ENCODE measurements at regions not wholly inside any gene's neighbourhood (a gene's known extent, or its start where the extent isn't known, plus 50 kb on each side); places are given as distances from the start of the nearest gene placed in this dataset.

- Histone ChIP-seq H3K27ac (ENCODE audit: insufficient read depth in 1 of 2, low read depth in 1 of 2, low read length in 2 of 2, poor library complexity in 1 of 2, severe bottlenecking in 2 of 2) (no peak overlapping the region), H3K4me3 (ENCODE audit: control insufficient read depth in 1 of 7, extremely low read depth in 1 of 7, insufficient read depth in 4 of 7, low read depth in 2 of 7, low read length in 6 of 7) (no peak overlapping the region), H3K4me1 (ENCODE audit: control extremely low read depth in 1 of 4, control insufficient read depth in 4 of 4, insufficient read depth in 4 of 4, low read length in 3 of 4) (no peaks in the 10 kb centered on the region), H3K36me3 (ENCODE audit: control insufficient read depth in 4 of 4, insufficient read depth in 4 of 4, low read length in 3 of 4) (no peaks in the 10 kb centered on the region), H3K9me3 (ENCODE audit: control extremely low read depth in 1 of 5, control insufficient read depth in 4 of 5, insufficient read depth in 2 of 5, low read depth in 1 of 5, low read length in 4 of 5) (no peaks in the 10 kb centered on the region), H3K27me3 (replicated peaks in 2 of 5; ENCODE audit: control insufficient read depth in 4 of 5, insufficient read depth in 5 of 5, low read length in 4 of 5) (no peaks in the 10 kb centered on the region)
- ChIA-PET POLR2A (no interaction called here), CTCF (no interaction called here)
- no peak for DNase-seq
- WGBS (ENCODE audit: insufficient coverage), result 62% methylated on average over 2 of the region's 2 CpGs
Measured at GRCh38 chr2:198788676-198789075, 669.1 kb downstream of the SATB2 start.

- Histone ChIP-seq H3K27me3 (replicated peaks in 2 of 5; ENCODE audit: control insufficient read depth in 4 of 5, insufficient read depth in 5 of 5, low read length in 4 of 5) (no peaks in the 10 kb centered on the region), H3K4me1 (ENCODE audit: control extremely low read depth in 1 of 4, control insufficient read depth in 4 of 4, insufficient read depth in 4 of 4, low read length in 3 of 4) (no peaks in the 10 kb centered on the region), H3K27ac (ENCODE audit: insufficient read depth in 1 of 2, low read depth in 1 of 2, low read length in 2 of 2, poor library complexity in 1 of 2, severe bottlenecking in 2 of 2) (no peak overlapping the region), H3K9me3 (ENCODE audit: control extremely low read depth in 1 of 5, control insufficient read depth in 4 of 5, insufficient read depth in 2 of 5, low read depth in 1 of 5, low read length in 4 of 5) (no peaks in the 10 kb centered on the region), H3K36me3 (ENCODE audit: control insufficient read depth in 4 of 4, insufficient read depth in 4 of 4, low read length in 3 of 4) (no peaks in the 10 kb centered on the region), H3K4me3 (ENCODE audit: control insufficient read depth in 1 of 7, extremely low read depth in 1 of 7, insufficient read depth in 4 of 7, low read depth in 2 of 7, low read length in 6 of 7) (no peak overlapping the region)
- DNase-seq, result no peak
- ChIA-PET POLR2A (no interaction called here), CTCF (no interaction called here)
- WGBS (ENCODE audit: insufficient coverage), result 93% methylated on average over 2 of the region's 3 CpGs
Measured at GRCh38 chr2:198782734-198783133, 675.0 kb downstream of the SATB2 start.

GRCh38 chr2:198776616-198777406 lies 680.9 kb downstream of the SATB2 start:
- no peaks in the 10 kb centered on the region for H3K4me1 ChIP-seq (ENCODE audit: control extremely low read depth in 1 of 4, control insufficient read depth in 4 of 4, insufficient read depth in 4 of 4, low read length in 3 of 4)
- H3K9me3 ChIP-seq (ENCODE audit: control extremely low read depth in 1 of 5, control insufficient read depth in 4 of 5, insufficient read depth in 2 of 5, low read depth in 1 of 5, low read length in 4 of 5), result no peaks in the 10 kb centered on the region
- no peak for DNase-seq
- POLR2A ChIA-PET, result no interaction called here
- CTCF ChIA-PET, result no interaction called here
- H3K27me3 ChIP-seq (replicated peaks in 2 of 5; ENCODE audit: control insufficient read depth in 4 of 5, insufficient read depth in 5 of 5, low read length in 4 of 5), result no peaks in the 10 kb centered on the region
- no peaks in the 10 kb centered on the region for H3K36me3 ChIP-seq (ENCODE audit: control insufficient read depth in 4 of 4, insufficient read depth in 4 of 4, low read length in 3 of 4)
- 100% methylated on average over 1 of the region's 6 CpGs for WGBS (ENCODE audit: insufficient coverage)
- H3K4me3 ChIP-seq (ENCODE audit: control insufficient read depth in 1 of 7, extremely low read depth in 1 of 7, insufficient read depth in 4 of 7, low read depth in 2 of 7, low read length in 6 of 7), result no peak overlapping the region
- no peak overlapping the region for H3K27ac ChIP-seq (ENCODE audit: insufficient read depth in 1 of 2, low read depth in 1 of 2, low read length in 2 of 2, poor library complexity in 1 of 2, severe bottlenecking in 2 of 2)

- H3K36me3 ChIP-seq (ENCODE audit: control insufficient read depth in 4 of 4, insufficient read depth in 4 of 4, low read length in 3 of 4), result no peaks in the 10 kb centered on the region
- ChIA-PET POLR2A (no interaction called here), CTCF (no interaction called here)
- no peak overlapping the region for H3K4me3 ChIP-seq (ENCODE audit: control insufficient read depth in 1 of 7, extremely low read depth in 1 of 7, insufficient read depth in 4 of 7, low read depth in 2 of 7, low read length in 6 of 7)
- no peaks in the 10 kb centered on the region for H3K9me3 ChIP-seq (ENCODE audit: control extremely low read depth in 1 of 5, control insufficient read depth in 4 of 5, insufficient read depth in 2 of 5, low read depth in 1 of 5, low read length in 4 of 5)
- 70% methylated on average over 3 of the region's 5 CpGs for WGBS (ENCODE audit: insufficient coverage)
- H3K4me1 ChIP-seq (ENCODE audit: control extremely low read depth in 1 of 4, control insufficient read depth in 4 of 4, insufficient read depth in 4 of 4, low read length in 3 of 4), result no peaks in the 10 kb centered on the region
- DNase-seq, result no peak
- H3K27ac ChIP-seq (ENCODE audit: insufficient read depth in 1 of 2, low read depth in 1 of 2, low read length in 2 of 2, poor library complexity in 1 of 2, severe bottlenecking in 2 of 2), result no peak overlapping the region
- no peaks in the 10 kb centered on the region for H3K27me3 ChIP-seq (replicated peaks in 2 of 5; ENCODE audit: control insufficient read depth in 4 of 5, insufficient read depth in 5 of 5, low read length in 4 of 5)
Measured at GRCh38 chr2:198775737-198776136, 682.0 kb downstream of the SATB2 start.

GRCh38 chr2:198774576-198774975 lies 683.2 kb downstream of the SATB2 start:
- WGBS (ENCODE audit: insufficient coverage), result 40% methylated on average over 1 of the region's 2 CpGs
- POLR2A ChIA-PET, result no interaction called here
- H3K4me1 ChIP-seq (ENCODE audit: control extremely low read depth in 1 of 4, control insufficient read depth in 4 of 4, insufficient read depth in 4 of 4, low read length in 3 of 4), result no peaks in the 10 kb centered on the region

GRCh38 chr2:198767694-198768093 lies 690.0 kb downstream of the SATB2 start:
- H3K9me3 ChIP-seq (ENCODE audit: control extremely low read depth in 1 of 5, control insufficient read depth in 4 of 5, insufficient read depth in 2 of 5, low read depth in 1 of 5, low read length in 4 of 5), result no peaks in the 10 kb centered on the region

More at GRCh38 chr2:198774576-198774975, 683.2 kb downstream of the SATB2 start:
- no peak for DNase-seq
- CTCF ChIA-PET, result interaction anchor here (1.4 kb wide), 1 partner anchor 16 kb away, joined by 3 read pairs; no protein-coding TSS in a partner anchor
- Histone ChIP-seq H3K27ac (ENCODE audit: insufficient read depth in 1 of 2, low read depth in 1 of 2, low read length in 2 of 2, poor library complexity in 1 of 2, severe bottlenecking in 2 of 2) (no peak overlapping the region), H3K4me3 (ENCODE audit: control insufficient read depth in 1 of 7, extremely low read depth in 1 of 7, insufficient read depth in 4 of 7, low read depth in 2 of 7, low read length in 6 of 7) (no peak overlapping the region), H3K36me3 (ENCODE audit: control insufficient read depth in 4 of 4, insufficient read depth in 4 of 4, low read length in 3 of 4) (no peaks in the 10 kb centered on the region), H3K9me3 (ENCODE audit: control extremely low read depth in 1 of 5, control insufficient read depth in 4 of 5, insufficient read depth in 2 of 5, low read depth in 1 of 5, low read length in 4 of 5) (no peaks in the 10 kb centered on the region), H3K27me3 (replicated peaks in 2 of 5; ENCODE audit: control insufficient read depth in 4 of 5, insufficient read depth in 5 of 5, low read length in 4 of 5) (no peaks in the 10 kb centered on the region)

GRCh38 chr2:198763793-198764192 lies 693.9 kb downstream of the SATB2 start:
- CTCF ChIA-PET, result no interaction called here
- H3K4me3 ChIP-seq (ENCODE audit: control insufficient read depth in 1 of 7, extremely low read depth in 1 of 7, insufficient read depth in 4 of 7, low read depth in 2 of 7, low read length in 6 of 7), result no peak overlapping the region
- no peaks in the 10 kb centered on the region for H3K27me3 ChIP-seq (replicated peaks in 2 of 5; ENCODE audit: control insufficient read depth in 4 of 5, insufficient read depth in 5 of 5, low read length in 4 of 5)
- DNase-seq, result no peak
- no peaks in the 10 kb centered on the region for H3K4me1 ChIP-seq (ENCODE audit: control extremely low read depth in 1 of 4, control insufficient read depth in 4 of 4, insufficient read depth in 4 of 4, low read length in 3 of 4)
- H3K36me3 ChIP-seq (ENCODE audit: control insufficient read depth in 4 of 4, insufficient read depth in 4 of 4, low read length in 3 of 4), result no peaks in the 10 kb centered on the region
- H3K27ac ChIP-seq (ENCODE audit: insufficient read depth in 1 of 2, low read depth in 1 of 2, low read length in 2 of 2, poor library complexity in 1 of 2, severe bottlenecking in 2 of 2), result no peak overlapping the region
- no CpG with 5 or more reads among the region's 1 CpG for WGBS (ENCODE audit: insufficient coverage)
- POLR2A ChIA-PET, result no interaction called here
- no peaks in the 10 kb centered on the region for H3K9me3 ChIP-seq (ENCODE audit: control extremely low read depth in 1 of 5, control insufficient read depth in 4 of 5, insufficient read depth in 2 of 5, low read depth in 1 of 5, low read length in 4 of 5)

More at GRCh38 chr2:198767694-198768093, 690.0 kb downstream of the SATB2 start:
- Histone ChIP-seq H3K27ac (ENCODE audit: insufficient read depth in 1 of 2, low read depth in 1 of 2, low read length in 2 of 2, poor library complexity in 1 of 2, severe bottlenecking in 2 of 2) (no peak overlapping the region), H3K4me1 (ENCODE audit: control extremely low read depth in 1 of 4, control insufficient read depth in 4 of 4, insufficient read depth in 4 of 4, low read length in 3 of 4) (no peaks in the 10 kb centered on the region), H3K27me3 (replicated peaks in 2 of 5; ENCODE audit: control insufficient read depth in 4 of 5, insufficient read depth in 5 of 5, low read length in 4 of 5) (no peaks in the 10 kb centered on the region), H3K4me3 (ENCODE audit: control insufficient read depth in 1 of 7, extremely low read depth in 1 of 7, insufficient read depth in 4 of 7, low read depth in 2 of 7, low read length in 6 of 7) (no peak overlapping the region), H3K36me3 (ENCODE audit: control insufficient read depth in 4 of 4, insufficient read depth in 4 of 4, low read length in 3 of 4) (no peaks in the 10 kb centered on the region)
- CTCF ChIA-PET, result no interaction called here
- POLR2A ChIA-PET, result no interaction called here
- 100% methylated on average over 2 of the region's 5 CpGs for WGBS (ENCODE audit: insufficient coverage)
- no peak for DNase-seq

Measured in common myeloid progenitor, CD34-positive (primary cell).